ENCODE measurements at regions not wholly inside any gene's neighbourhood (a gene's known extent, or its start where the extent isn't known, plus 50 kb on each side); places are given as distances from the start of the nearest gene placed in this dataset.

DNA sequence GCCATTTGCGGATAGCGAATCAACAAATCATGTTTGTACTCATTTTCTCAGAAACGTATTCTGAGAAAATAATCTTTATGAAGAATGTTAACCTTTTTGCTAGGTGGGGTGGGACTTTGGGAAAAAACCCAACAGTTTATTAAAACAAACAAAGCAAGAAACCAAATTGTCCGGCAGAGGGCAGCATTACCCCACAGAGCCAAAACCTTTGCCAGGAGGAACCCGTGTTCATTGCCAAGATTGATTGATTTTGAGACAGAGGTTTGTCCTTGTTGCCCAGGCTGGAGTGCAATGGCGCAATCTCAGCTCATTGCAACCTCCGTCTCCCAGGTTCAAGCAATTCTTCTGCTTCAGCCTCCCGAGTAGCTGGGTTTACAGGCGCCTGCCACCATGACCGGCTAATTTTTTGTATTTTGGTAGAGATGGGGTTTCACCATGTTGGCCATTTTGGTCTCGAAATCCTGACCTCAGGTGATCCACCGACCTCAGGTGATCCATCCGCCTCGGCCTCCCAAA lies 70.8 kb upstream of the RHOU start:
- Histone ChIP-seq H3K9me3 (peaks cover 0 to 4% (median 0%) of the 10 kb centered on the region in 12 donors), H3K27me3 (peaks cover 0 to 8% (median 0%) of the 10 kb centered on the region in 9 donors), H3K27ac (no peak overlapping the region), H3K4me1 (peaks cover 0 to 9% (median 2%) of the 10 kb centered on the region in 12 donors), H3K4me3 (no peak overlapping the region), H3K36me3 (no peaks in the 10 kb centered on the region)
- 36 to 47% (median 42%) methylated on average over 14 of the region's 14 CpGs for whole genome bisulfite sequencing, 4 donors
- TF ChIP-seq, protein P1, sequence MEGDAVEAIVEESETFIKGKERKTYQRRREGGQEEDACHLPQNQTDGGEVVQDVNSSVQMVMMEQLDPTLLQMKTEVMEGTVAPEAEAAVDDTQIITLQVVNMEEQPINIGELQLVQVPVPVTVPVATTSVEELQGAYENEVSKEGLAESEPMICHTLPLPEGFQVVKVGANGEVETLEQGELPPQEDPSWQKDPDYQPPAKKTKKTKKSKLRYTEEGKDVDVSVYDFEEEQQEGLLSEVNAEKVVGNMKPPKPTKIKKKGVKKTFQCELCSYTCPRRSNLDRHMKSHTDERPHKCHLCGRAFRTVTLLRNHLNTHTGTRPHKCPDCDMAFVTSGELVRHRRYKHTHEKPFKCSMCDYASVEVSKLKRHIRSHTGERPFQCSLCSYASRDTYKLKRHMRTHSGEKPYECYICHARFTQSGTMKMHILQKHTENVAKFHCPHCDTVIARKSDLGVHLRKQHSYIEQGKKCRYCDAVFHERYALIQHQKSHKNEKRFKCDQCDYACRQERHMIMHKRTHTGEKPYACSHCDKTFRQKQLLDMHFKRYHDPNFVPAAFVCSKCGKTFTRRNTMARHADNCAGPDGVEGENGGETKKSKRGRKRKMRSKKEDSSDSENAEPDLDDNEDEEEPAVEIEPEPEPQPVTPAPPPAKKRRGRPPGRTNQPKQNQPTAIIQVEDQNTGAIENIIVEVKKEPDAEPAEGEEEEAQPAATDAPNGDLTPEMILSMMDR (IDR thresholded peaks at IDR 0.05): peak; percentile 75 to 93 (median 83)
- TF ChIP-seq POLR2A (IDR thresholded peaks at IDR 0.05): no peak
- ATAC-seq (peak in 2 of 4 donors; percentile 34 to 57), DNase-seq (peak; percentile 57 to 72 (median 67))
- intact Hi-C loops (cut with DNase I): loop anchor here in 3 of 10 donors (1.0 to 10.0 kb wide), 3 partner anchors 490 to 563 kb away; no protein-coding TSS in a partner anchor

DNA sequence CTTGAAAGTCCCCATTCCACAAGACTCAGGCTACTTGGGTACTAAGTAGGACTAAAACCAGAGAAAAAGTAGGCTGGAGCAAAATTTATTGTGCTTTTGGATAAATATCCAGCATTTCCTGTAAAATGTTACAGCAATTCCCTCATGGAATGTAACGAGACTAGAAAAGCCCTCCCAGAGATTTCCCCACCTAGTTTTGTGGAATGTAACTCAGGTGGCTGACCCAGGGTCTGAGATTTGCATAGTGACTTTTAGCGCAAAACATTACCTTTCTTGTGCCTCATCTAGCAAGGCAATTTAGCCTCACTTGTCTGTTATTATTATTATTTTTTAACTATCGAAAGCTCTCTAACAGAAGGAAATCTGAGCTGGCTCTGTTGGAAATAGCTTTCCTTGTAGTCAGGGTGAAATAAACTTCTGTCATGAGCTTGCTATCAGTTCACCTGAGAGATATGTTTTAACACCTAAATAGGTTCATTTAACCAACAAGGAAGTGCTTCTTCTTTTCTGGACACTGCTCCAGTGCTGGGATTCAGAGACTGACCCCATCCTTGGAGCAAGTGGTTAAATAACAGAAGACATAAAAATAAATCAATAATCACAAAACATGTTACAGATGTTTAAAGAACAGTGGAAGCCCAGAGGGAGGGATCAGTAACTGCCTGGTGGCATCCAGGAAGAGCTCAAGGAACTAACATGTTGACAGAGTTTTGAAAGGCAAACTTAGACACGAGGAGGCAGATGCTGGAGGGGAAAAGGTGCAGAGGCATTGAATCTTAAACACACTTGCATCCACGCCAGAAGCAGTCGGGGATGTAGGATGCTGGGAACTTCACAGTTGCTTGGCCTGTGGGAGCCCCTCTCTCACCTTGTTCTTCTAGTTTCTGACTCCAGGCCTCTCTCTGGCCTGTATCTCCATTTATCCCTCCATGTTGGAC lies 68.3 kb upstream of the RHOU start:
- H3K9me3 ChIP-seq: no peaks in the 10 kb centered on the region
- DNase-seq (no peak), ATAC-seq (no peak)
- H3K27me3 ChIP-seq: peaks cover 0 to 3% (median 0%) of the 10 kb centered on the region in 9 donors
- TF ChIP-seq, protein P1 (IDR thresholded peaks at IDR 0.05): no peak
- TF ChIP-seq POLR2A (IDR thresholded peaks at IDR 0.05): no peak
- intact Hi-C loops (cut with DNase I): loop anchor here in 3 of 10 donors (5.0 to 10.0 kb wide), 3 partner anchors 488 to 560 kb away; no protein-coding TSS in a partner anchor
- WGBS, 4 donors: 77 to 83% (median 82%) methylated on average over 6 of the region's 6 CpGs
- H3K36me3 ChIP-seq: no peaks in the 10 kb centered on the region
- no peak overlapping the region for H3K27ac ChIP-seq
- no peak overlapping the region for H3K4me3 ChIP-seq
- peaks cover 0 to 9% (median 2%) of the 10 kb centered on the region in 12 donors for H3K4me1 ChIP-seq

DNA sequence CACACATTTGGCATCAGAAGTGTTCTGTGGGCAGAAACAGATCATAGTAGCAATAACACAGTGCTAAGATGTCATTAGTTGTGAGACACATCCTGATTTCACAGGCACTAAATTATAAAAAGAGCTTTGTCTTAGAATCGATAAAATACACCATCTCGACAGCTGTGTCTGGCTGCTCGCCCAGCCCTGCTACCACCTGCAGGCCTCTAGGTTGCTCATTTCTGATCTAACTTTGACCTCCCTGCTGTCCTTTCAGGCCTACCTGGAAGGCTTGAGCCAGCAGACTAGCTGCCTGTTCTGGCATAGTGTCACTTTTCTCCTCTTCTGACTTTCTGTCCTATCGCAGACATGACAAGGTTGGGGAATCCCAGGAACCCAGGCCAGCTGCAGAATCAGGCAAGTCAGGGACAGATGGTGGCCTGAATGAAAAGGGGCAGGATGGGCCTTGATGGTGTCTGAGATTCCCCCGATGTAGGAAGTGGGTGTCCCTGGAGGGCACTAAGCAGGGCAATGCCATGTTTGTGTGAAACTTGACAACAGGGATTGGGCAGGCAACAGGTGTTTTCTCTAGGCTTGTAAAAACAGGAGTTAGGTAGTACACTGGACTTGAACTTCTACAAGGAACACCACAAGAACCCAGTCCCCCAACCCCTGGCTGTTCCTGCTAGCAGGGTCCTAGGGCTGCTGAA lies 66.6 kb upstream of the RHOU start:
- peaks cover 0 to 9% (median 2%) of the 10 kb centered on the region in 12 donors for H3K4me1 ChIP-seq
- H3K9me3 ChIP-seq: no peaks in the 10 kb centered on the region
- no peak overlapping the region for H3K4me3 ChIP-seq
- no peaks in the 10 kb centered on the region for H3K36me3 ChIP-seq
- DNase-seq: no peak
- TF ChIP-seq, protein P1 (IDR thresholded peaks at IDR 0.05): no peak
- TF ChIP-seq POLR2A (IDR thresholded peaks at IDR 0.05): no peak
- no peak for ATAC-seq
- intact Hi-C loops (cut with DNase I): loop anchor here in 4 of 10 donors (2.0 to 10.0 kb wide), 4 partner anchors 486 to 559 kb away; no protein-coding TSS in a partner anchor
- peaks cover 0 to 3% (median 0%) of the 10 kb centered on the region in 9 donors for H3K27me3 ChIP-seq
- WGBS, 4 donors: 78 to 84% (median 80%) methylated on average over 5 of the region's 5 CpGs
- no peak overlapping the region for H3K27ac ChIP-seq
